ENCODE measurements at regions not wholly inside any gene's neighbourhood (a gene's known extent, or its start where the extent isn't known, plus 50 kb on each side); places are given as distances from the start of the nearest gene placed in this dataset.
"Not testable (repeated sequence)": the region's sequence is repeated elsewhere in the genome, so short reads cannot be mapped to it uniquely, and the experiment has no call there.

GRCh38 chr3:3347056-3347455 is 167.6 kb upstream of the CRBN start:
- H3K23me2 ChIP-seq (ENCODE audit: low read depth, low read length); H2BK15ac ChIP-seq (ENCODE audit: low read length); H2BK12ac ChIP-seq (ENCODE audit: low read depth, low read length); H4K91ac ChIP-seq (replicated peaks; ENCODE audit: insufficient read length, low read length); H2AFZ ChIP-seq (ENCODE audit: low read length); H3K27ac ChIP-seq (ENCODE audit: low read depth, low read length); H2BK5ac ChIP-seq (ENCODE audit: low read depth, low read length); H4K8ac ChIP-seq (ENCODE audit: extremely low read depth, insufficient read depth, low read length); H3K27me3 ChIP-seq (replicated peaks in 1 of 4; ENCODE audit: control insufficient read depth in 3 of 4, extremely low read depth in 1 of 4, insufficient read depth in 3 of 4, low read length in 3 of 4); FAIRE-seq; H2AK5ac ChIP-seq (ENCODE audit: low read depth, low read length); H3K14ac ChIP-seq (ENCODE audit: insufficient read length); H2BK20ac ChIP-seq (ENCODE audit: low read length); H3K9me3 ChIP-seq (ENCODE audit: insufficient read depth in 2 of 2, low read depth in 1 of 2, low read length in 1 of 2); H3K4me3 ChIP-seq (ENCODE audit: extremely low read depth in 1 of 4, insufficient read depth in 2 of 4, low read depth in 3 of 4, low read length in 4 of 4); H3K9ac ChIP-seq (replicated peaks in 1 of 4; ENCODE audit: extremely low read depth in 1 of 4, low read depth in 3 of 4, low read length in 3 of 4); H3K79me1 ChIP-seq (ENCODE audit: low read depth, low read length); DNase-seq (ENCODE audit: low read depth in 1 of 2, low spot score in 2 of 2); H3K56ac ChIP-seq (replicated peaks; ENCODE audit: insufficient read length, low read depth, low read length); H3K23ac ChIP-seq (ENCODE audit: insufficient read length); H2BK120ac ChIP-seq (replicated peaks; ENCODE audit: low read depth, low read length); POLR2A ChIA-PET (ENCODE audit: partially characterized antibody); H3K4me1 ChIP-seq (replicated peaks in 1 of 4; ENCODE audit: control insufficient read depth in 3 of 4, insufficient read depth in 4 of 4, low read length in 3 of 4); H3K4me2 ChIP-seq (ENCODE audit: insufficient read depth in 1 of 2, low read depth in 2 of 2, low read length in 2 of 2); H3K79me2 ChIP-seq (ENCODE audit: control insufficient read depth in 1 of 2, insufficient read depth in 2 of 2, low read length in 2 of 2); H3K18ac ChIP-seq (ENCODE audit: extremely low read depth, low read length); H3K4ac ChIP-seq (replicated peaks; ENCODE audit: insufficient read length, low read depth, low read length); H4K5ac ChIP-seq (ENCODE audit: insufficient read length, low read depth, low read length); CTCF ChIA-PET (ENCODE audit: partially characterized antibody); H3K36me3 ChIP-seq (ENCODE audit: control insufficient read depth in 2 of 4, insufficient read depth in 4 of 4, low read length in 3 of 4); H4K20me1 ChIP-seq (replicated peaks in 1 of 2; ENCODE audit: control insufficient read depth in 1 of 2, insufficient read depth in 2 of 2, low read length in 2 of 2): not testable (repeated sequence)
- WGBS, 2 experiments (ENCODE audit: extremely low coverage in 1 of 2, insufficient coverage in 1 of 2, insufficient read length in 1 of 2, insufficient replicate concordance in 2 of 2, low coverage in 1 of 2, low lambda C conversion rate in 2 of 2, missing lambda C conversion rate in 1 of 2), result 95% methylated on average over 2 of the region's 2 CpGs; no CpG with 5 or more reads in 1 of the 2 experiments

All from H1 (cell line).